ENCODE measurements at regions not wholly inside any gene's neighbourhood (a gene's known extent, or its start where the extent isn't known, plus 50 kb on each side); places are given as distances from the start of the nearest gene placed in this dataset.

DNA sequence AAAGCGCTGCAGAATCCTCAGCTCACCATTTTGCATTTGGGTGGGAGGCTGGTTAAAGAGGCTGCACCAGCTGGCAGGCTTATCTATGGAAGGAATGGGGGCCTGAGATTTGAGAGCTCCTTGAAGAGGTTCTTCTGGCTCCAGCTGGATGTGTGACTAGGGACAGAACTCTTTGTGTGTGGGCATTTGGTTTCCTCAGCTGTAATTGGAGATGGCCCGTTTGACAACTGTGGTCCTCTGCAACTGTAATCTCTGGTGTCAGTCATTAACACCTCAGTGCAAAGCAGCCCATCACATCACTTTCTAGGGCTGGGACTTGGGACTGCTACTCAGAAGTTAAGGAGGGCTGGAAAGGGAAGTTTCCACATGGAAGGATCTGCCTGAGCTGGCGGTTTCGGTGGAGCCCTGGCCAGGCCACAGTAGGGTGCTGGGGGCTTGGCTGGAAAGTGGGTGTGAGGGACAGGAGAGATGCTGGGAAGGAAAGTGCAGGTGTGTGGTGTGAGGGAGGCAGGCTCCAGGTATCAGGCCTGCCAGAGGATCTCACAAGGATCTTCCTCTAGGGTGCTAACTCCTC is 193.8 kb downstream of the GADD45G start (continued):
- TF ChIP-seq, protein P1, sequence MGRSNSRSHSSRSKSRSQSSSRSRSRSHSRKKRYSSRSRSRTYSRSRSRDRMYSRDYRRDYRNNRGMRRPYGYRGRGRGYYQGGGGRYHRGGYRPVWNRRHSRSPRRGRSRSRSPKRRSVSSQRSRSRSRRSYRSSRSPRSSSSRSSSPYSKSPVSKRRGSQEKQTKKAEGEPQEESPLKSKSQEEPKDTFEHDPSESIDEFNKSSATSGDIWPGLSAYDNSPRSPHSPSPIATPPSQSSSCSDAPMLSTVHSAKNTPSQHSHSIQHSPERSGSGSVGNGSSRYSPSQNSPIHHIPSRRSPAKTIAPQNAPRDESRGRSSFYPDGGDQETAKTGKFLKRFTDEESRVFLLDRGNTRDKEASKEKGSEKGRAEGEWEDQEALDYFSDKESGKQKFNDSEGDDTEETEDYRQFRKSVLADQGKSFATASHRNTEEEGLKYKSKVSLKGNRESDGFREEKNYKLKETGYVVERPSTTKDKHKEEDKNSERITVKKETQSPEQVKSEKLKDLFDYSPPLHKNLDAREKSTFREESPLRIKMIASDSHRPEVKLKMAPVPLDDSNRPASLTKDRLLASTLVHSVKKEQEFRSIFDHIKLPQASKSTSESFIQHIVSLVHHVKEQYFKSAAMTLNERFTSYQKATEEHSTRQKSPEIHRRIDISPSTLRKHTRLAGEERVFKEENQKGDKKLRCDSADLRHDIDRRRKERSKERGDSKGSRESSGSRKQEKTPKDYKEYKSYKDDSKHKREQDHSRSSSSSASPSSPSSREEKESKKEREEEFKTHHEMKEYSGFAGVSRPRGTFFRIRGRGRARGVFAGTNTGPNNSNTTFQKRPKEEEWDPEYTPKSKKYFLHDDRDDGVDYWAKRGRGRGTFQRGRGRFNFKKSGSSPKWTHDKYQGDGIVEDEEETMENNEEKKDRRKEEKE (IDR thresholded peaks at IDR 0.05) = no peak

DNA sequence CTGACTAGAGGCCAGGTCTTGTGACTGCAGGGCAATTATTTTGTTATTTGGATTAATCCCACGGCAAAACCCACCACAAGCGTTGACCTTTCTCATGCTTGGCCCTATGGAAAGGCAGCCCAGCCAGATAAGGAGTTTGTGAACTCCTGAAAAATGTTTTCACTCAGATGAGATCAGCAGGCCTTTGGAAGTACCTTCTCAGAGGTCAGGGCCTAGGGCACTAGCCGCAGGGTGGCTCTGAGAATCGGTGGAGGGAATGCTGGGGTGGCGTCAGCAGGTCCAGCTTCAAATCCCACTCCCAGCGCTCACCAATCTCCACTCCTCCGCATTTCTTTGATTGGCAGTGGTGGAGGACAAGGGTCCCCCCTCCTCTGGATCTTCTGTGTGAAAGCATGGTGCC is 194.4 kb downstream of the GADD45G start:
- Histone ChIP-seq H3K9me3 (replicated peaks; ENCODE audit: control insufficient read depth, insufficient read depth, low read length) (no peaks in the 10 kb centered on the region), H3K27me3 (replicated peaks in 1 of 2; ENCODE audit: control insufficient read depth in 2 of 2, insufficient read depth in 2 of 2, low read length in 1 of 2) (0 out of 4 replicates have a peak, but pooled peaks cover 0 to 3% of the 10 kb centered on the region in 2 experiments), H3K27ac (ENCODE audit: control insufficient read depth, insufficient read depth) (no peak overlapping the region), H3K4me2 (ENCODE audit: control insufficient read depth, insufficient read depth) (no peak overlapping the region), H3K36me3 (ENCODE audit: control insufficient read depth in 2 of 2, insufficient read depth in 2 of 2, low read length in 1 of 2) (no peaks in the 10 kb centered on the region), H4K20me1 (ENCODE audit: control insufficient read depth, insufficient read depth) (no peaks in the 10 kb centered on the region), H3K4me3 (no peak overlapping the region), H3K9ac (ENCODE audit: control insufficient read depth, insufficient read depth, low read length) (no peak overlapping the region), H2AFZ (ENCODE audit: control insufficient read depth, low read depth, low read length) (no peak overlapping the region), H3K79me2 (ENCODE audit: control insufficient read depth, insufficient read depth, low read length) (no peaks in the 10 kb centered on the region), H3K4me1 (ENCODE audit: control insufficient read depth, insufficient read depth, low read length) (no peaks in the 10 kb centered on the region)
- in situ Hi-C loops (cut with MboI) (no loop called here), intact Hi-C loops (cut with micrococcal nuclease; ENCODE audit: unreplicated experiment) (no loop called here)
- DNase-seq (ENCODE audit: low read depth, low spot score) (no peak), FAIRE-seq (no peak), ATAC-seq (no peak)
- RAD21 ChIA-PET (ENCODE audit: unreplicated experiment) = no interaction called here
- no TSS peak for BruUV-seq (replicated peaks)
- SMC1A ChIA-PET (ENCODE audit: uncharacterized antibody, unreplicated experiment) = no interaction called here
- POLR2A ChIA-PET = no interaction called here
- 51% methylated on average over 7 of the region's 7 CpGs for WGBS (ENCODE audit: insufficient coverage, insufficient replicate concordance, low lambda C conversion rate, missing lambda C conversion rate)
- CTCF ChIA-PET = interaction anchor here (0.6 to 1.4 kb wide), 2 partner anchors 16 to 1191 kb away, joined by 3 read pairs; no protein-coding TSS in a partner anchor
- TF ChIP-seq, protein P2, sequence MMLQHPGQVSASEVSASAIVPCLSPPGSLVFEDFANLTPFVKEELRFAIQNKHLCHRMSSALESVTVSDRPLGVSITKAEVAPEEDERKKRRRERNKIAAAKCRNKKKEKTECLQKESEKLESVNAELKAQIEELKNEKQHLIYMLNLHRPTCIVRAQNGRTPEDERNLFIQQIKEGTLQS (IDR thresholded peaks at IDR 0.05; ENCODE audit: borderline replicate concordance, extremely low read depth, low read depth, low read length) = no peak
- no peak for TF ChIP-seq TAF1 (IDR thresholded peaks at IDR 0.05; ENCODE audit: borderline replicate concordance, low read depth, low read length)
- TF ChIP-seq SMC3 (IDR thresholded peaks at IDR 0.05; ENCODE audit: borderline replicate concordance, low read length) = no peak
- no peak for TF ChIP-seq TCF12 (IDR thresholded peaks at IDR 0.05; ENCODE audit: low read depth, low read length)
- TF ChIP-seq KAT2A (conservative IDR thresholded peaks at IDR 0.05; ENCODE audit: control insufficient read depth, low read depth, low read length) = no peak
- TF ChIP-seq NFYA (IDR thresholded peaks at IDR 0.05; ENCODE audit: borderline replicate concordance, low read depth, low read length) = no peak
- no peak for TF ChIP-seq EGR1 (IDR thresholded peaks at IDR 0.05; ENCODE audit: borderline replicate concordance in 1 of 2, low read depth in 2 of 2, low read length in 2 of 2)
- TF ChIP-seq, protein P3, sequence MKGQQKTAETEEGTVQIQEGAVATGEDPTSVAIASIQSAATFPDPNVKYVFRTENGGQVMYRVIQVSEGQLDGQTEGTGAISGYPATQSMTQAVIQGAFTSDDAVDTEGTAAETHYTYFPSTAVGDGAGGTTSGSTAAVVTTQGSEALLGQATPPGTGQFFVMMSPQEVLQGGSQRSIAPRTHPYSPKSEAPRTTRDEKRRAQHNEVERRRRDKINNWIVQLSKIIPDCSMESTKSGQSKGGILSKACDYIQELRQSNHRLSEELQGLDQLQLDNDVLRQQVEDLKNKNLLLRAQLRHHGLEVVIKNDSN (IDR thresholded peaks at IDR 0.05; ENCODE audit: borderline replicate concordance, extremely low read length, insufficient read depth, low read depth, low read length) = no peak
- no peak for TF ChIP-seq ZZZ3 (IDR thresholded peaks at IDR 0.05; ENCODE audit: control insufficient read depth, insufficient read length, low read depth)
- TF ChIP-seq, protein P4, sequence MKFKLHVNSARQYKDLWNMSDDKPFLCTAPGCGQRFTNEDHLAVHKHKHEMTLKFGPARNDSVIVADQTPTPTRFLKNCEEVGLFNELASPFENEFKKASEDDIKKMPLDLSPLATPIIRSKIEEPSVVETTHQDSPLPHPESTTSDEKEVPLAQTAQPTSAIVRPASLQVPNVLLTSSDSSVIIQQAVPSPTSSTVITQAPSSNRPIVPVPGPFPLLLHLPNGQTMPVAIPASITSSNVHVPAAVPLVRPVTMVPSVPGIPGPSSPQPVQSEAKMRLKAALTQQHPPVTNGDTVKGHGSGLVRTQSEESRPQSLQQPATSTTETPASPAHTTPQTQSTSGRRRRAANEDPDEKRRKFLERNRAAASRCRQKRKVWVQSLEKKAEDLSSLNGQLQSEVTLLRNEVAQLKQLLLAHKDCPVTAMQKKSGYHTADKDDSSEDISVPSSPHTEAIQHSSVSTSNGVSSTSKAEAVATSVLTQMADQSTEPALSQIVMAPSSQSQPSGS (IDR thresholded peaks at IDR 0.05; ENCODE audit: low read length) = no peak
- no peak for TF ChIP-seq FOS (IDR thresholded peaks at IDR 0.05; ENCODE audit: borderline replicate concordance, extremely low read depth, insufficient read length)
- no peak for TF ChIP-seq SUZ12 (IDR thresholded peaks at IDR 0.05; ENCODE audit: unreplicated experiment)
- no peak for TF ChIP-seq BCL11A (IDR thresholded peaks at IDR 0.05; ENCODE audit: low read depth, low read length)
- no peak for TF ChIP-seq TBL1XR1 (IDR thresholded peaks at IDR 0.05; ENCODE audit: low read depth, low read length)
- TF ChIP-seq, protein P5, sequence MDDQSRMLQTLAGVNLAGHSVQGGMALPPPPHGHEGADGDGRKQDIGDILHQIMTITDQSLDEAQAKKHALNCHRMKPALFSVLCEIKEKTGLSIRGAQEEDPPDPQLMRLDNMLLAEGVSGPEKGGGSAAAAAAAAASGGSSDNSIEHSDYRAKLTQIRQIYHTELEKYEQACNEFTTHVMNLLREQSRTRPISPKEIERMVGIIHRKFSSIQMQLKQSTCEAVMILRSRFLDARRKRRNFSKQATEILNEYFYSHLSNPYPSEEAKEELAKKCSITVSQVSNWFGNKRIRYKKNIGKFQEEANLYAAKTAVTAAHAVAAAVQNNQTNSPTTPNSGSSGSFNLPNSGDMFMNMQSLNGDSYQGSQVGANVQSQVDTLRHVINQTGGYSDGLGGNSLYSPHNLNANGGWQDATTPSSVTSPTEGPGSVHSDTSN (IDR thresholded peaks at IDR 0.05; ENCODE audit: insufficient replicate concordance, low read depth, low read length) = no peak
